Esophagus muscularis mucosa (tissue), 3 donors: ENCODE measurements at regions not wholly inside any gene's neighbourhood (a gene's known extent, or its start where the extent isn't known, plus 50 kb on each side); places are given as distances from the start of the nearest gene placed in this dataset.

ENCODE experiments used
- POLR2A ChIP-seq: fragments of 450-650 bp; IDR thresholded peaks from one replicate; pipeline ENCODE4 v1.6.1; 2017; ENCODE audit warnings: antibody characterized with exemption, moderate library complexity, mild to moderate bottlenecking, low read depth
- TF ChIP-seq, protein P1 (sequence below), 3 experiments: fragments of 200-600 bp in 2 of 3; fragments of 450-650 bp in 1 of 3; sonication (generic) in 2 of 3; IDR thresholded peaks; one replicate each; pipeline ENCODE4 v1.5.1; 2017 to 2019; ENCODE audit warnings: antibody characterized with exemption in 3 of 3, mild to moderate bottlenecking in 2 of 3, moderate library complexity in 1 of 3

DNA sequence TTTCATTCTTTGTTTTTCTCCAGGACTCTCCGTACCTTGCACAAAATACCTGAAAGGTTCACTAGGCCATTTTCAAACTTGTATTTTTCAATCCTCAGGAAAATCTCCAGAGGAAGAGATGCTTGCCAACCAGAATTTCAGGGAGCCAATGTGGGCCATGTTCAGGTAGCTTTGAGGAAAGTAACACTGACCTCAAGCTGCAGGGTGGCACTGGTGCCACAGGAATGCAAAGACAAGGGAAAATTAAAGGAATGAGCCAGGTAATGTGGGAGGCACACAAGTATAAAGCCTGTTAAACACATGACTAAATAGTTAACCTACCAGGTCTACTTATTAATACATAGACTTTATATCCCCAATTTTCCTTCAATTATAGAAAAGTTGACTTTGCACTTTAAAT lies 51.9 kb upstream of the GAP43 start:
- TF ChIP-seq POLR2A: no peak
- TF ChIP-seq, protein P1, sequence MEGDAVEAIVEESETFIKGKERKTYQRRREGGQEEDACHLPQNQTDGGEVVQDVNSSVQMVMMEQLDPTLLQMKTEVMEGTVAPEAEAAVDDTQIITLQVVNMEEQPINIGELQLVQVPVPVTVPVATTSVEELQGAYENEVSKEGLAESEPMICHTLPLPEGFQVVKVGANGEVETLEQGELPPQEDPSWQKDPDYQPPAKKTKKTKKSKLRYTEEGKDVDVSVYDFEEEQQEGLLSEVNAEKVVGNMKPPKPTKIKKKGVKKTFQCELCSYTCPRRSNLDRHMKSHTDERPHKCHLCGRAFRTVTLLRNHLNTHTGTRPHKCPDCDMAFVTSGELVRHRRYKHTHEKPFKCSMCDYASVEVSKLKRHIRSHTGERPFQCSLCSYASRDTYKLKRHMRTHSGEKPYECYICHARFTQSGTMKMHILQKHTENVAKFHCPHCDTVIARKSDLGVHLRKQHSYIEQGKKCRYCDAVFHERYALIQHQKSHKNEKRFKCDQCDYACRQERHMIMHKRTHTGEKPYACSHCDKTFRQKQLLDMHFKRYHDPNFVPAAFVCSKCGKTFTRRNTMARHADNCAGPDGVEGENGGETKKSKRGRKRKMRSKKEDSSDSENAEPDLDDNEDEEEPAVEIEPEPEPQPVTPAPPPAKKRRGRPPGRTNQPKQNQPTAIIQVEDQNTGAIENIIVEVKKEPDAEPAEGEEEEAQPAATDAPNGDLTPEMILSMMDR (IDR thresholded peaks at IDR 0.05): no peak
